OCI-LY7 (cell line): ENCODE measurements at regions not wholly inside any gene's neighbourhood (a gene's known extent, or its start where the extent isn't known, plus 50 kb on each side); places are given as distances from the start of the nearest gene placed in this dataset.

Experiments used
- BruUV-seq: library from RNA; stranded (reverse); fragments of 400-500 nt; replicated peaks from 2 replicates; lab custom pipeline; 2021; lab: Mats Ljungman, UMichigan
- CTCF ChIA-PET: fragments of 300-600 bp; sonication (Branson Sonifier 250); formaldehyde crosslinking; loops from one replicate; lab custom pipeline; 2022; ENCODE audit warnings: antibody characterized with exemption; ENCODE audit not compliant: unreplicated experiment; lab: Charles Lee
- POLR2A ChIA-PET: fragments of 300-600 bp; sonication (Branson Sonifier 250); formaldehyde crosslinking; loops from one replicate; lab custom pipeline; 2022; ENCODE audit warnings: antibody characterized with exemption; lab: Charles Lee
- DNase-seq: peaks from one replicate; pipeline ENCODE4 v3.0.0-alpha.2; 2015; ENCODE audit warnings: low spot score
- H2AFZ ChIP-seq: fragments of 200-600 bp; sonication (generic), shearing (Covaris generic); 2 replicates; pipeline ENCODE4 v1.6.1; 2014; ENCODE audit warnings: mild to moderate bottlenecking, antibody characterized with exemption, low read length, moderate library complexity
- H3K27ac ChIP-seq: fragments of 200-600 bp; sonication (generic); 2 replicates; pipeline ENCODE4 v1.5.1; 2014; ENCODE audit warnings: mixed run types, low read depth, mild to moderate bottlenecking, moderate library complexity, low read length, inconsistent platforms; ENCODE audit not compliant: poor library complexity, severe bottlenecking
- H3K36me3 ChIP-seq: fragments of 200-600 bp; sonication (generic); 2 replicates; pipeline ENCODE4 v1.6.1; 2014; ENCODE audit warnings: mild to moderate bottlenecking, antibody characterized with exemption, low read length, moderate library complexity, mixed read lengths; ENCODE audit not compliant: insufficient read depth
- H3K4me1 ChIP-seq: fragments of 200-600 bp; sonication (generic); 2 replicates; pipeline ENCODE4 v1.5.1; 2014; ENCODE audit warnings: mild to moderate bottlenecking, low read length; ENCODE audit not compliant: insufficient read depth, poor library complexity, severe bottlenecking
- H3K4me2 ChIP-seq: fragments of 200-600 bp; sonication (generic); 2 replicates; pipeline ENCODE4 v1.6.1; 2014; ENCODE audit warnings: mild to moderate bottlenecking, low read length
- H3K4me3 ChIP-seq: fragments of 200-600 bp; sonication (generic); 2 replicates; pipeline ENCODE4 v1.5.1; 2014; ENCODE audit warnings: mild to moderate bottlenecking, low read depth, low read length; ENCODE audit not compliant: poor library complexity, severe bottlenecking
- H3K79me2 ChIP-seq: fragments of 200-600 bp; sonication (generic); 2 replicates; pipeline ENCODE4 v1.6.1; 2016; ENCODE audit warnings: low read depth, mild to moderate bottlenecking, low read length, moderate library complexity, mixed read lengths; ENCODE audit not compliant: insufficient read depth
- H3K9me2 ChIP-seq: fragments of 200-600 bp; sonication (generic); 2 replicates; pipeline ENCODE4 v1.6.1; 2016; ENCODE audit warnings: mild to moderate bottlenecking, low read length, mixed read lengths; ENCODE audit not compliant: insufficient read depth
- H3K9me3 ChIP-seq: fragments of 200-600 bp; sonication (generic); 2 replicates; pipeline ENCODE4 v1.6.1; 2014; ENCODE audit warnings: mild to moderate bottlenecking, mixed run types, low read length, mixed read lengths
- H4K20me1 ChIP-seq: fragments of 200-600 bp; sonication (generic); 2 replicates; pipeline ENCODE4 v1.6.1; 2014; ENCODE audit warnings: mild to moderate bottlenecking, antibody characterized with exemption, low read length, moderate library complexity, mixed read lengths; ENCODE audit not compliant: insufficient read depth
- EZH2phosphoT487 ChIP-seq: fragments of 200-600 bp; sonication (generic); IDR thresholded peaks from 2 replicates; pipeline ENCODE4 v1.6.1; 2018; ENCODE audit warnings: low read depth, borderline replicate concordance, mild to moderate bottlenecking, mixed run types, antibody characterized with exemption, low read length, moderate library complexity, mixed read lengths
- intact Hi-C: fragments of 100-400 bp; cut with micrococcal nuclease; formaldehyde crosslinking; loops from one replicate; pipeline ENCODE4 v1.10.0; 2022; ENCODE audit not compliant: unreplicated experiment
- TF ChIP-seq, protein P1 (sequence below): fragments of 200-600 bp; sonication (generic); conservative IDR thresholded peaks from 2 replicates; pipeline ENCODE4 v1.5.1; 2014; ENCODE audit warnings: mild to moderate bottlenecking, antibody characterized with exemption, low read length, moderate library complexity, mixed read lengths

DNA sequence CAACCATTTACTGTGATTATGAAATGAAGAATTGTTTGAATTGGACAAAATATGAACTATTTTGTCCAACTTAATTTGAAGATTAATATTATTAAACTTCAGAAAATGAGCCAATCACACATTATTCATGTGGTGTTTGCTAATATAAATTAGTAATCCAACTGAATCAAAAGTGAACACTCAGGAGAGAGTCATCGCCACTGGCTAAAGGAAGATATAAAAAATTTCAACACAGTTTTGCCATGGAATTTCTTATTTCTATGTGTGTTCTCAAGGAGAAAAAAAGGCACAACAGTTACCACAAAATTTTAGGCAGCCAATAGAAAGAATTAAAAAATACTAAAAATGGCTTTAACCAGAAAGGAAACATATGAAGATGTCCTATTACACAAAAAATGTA, 2683.8 kb downstream of the PCDH9 start:
- intact Hi-C loops: no loop called here
- POLR2A ChIA-PET: no interaction called here
- H3K9me2 ChIP-seq: no peaks in the 10 kb centered on the region
- H4K20me1 ChIP-seq: no peaks in the 10 kb centered on the region
- DNase-seq: no peak
- no peaks in the 10 kb centered on the region for H3K9me3 ChIP-seq
- H3K4me2 ChIP-seq: no peak overlapping the region
- H3K4me3 ChIP-seq: no peak overlapping the region
- H3K4me1 ChIP-seq: no peaks in the 10 kb centered on the region
- no peak overlapping the region for H3K27ac ChIP-seq
- no peaks in the 10 kb centered on the region for H3K36me3 ChIP-seq
- CTCF ChIA-PET: no interaction called here
- TF ChIP-seq, protein P1, sequence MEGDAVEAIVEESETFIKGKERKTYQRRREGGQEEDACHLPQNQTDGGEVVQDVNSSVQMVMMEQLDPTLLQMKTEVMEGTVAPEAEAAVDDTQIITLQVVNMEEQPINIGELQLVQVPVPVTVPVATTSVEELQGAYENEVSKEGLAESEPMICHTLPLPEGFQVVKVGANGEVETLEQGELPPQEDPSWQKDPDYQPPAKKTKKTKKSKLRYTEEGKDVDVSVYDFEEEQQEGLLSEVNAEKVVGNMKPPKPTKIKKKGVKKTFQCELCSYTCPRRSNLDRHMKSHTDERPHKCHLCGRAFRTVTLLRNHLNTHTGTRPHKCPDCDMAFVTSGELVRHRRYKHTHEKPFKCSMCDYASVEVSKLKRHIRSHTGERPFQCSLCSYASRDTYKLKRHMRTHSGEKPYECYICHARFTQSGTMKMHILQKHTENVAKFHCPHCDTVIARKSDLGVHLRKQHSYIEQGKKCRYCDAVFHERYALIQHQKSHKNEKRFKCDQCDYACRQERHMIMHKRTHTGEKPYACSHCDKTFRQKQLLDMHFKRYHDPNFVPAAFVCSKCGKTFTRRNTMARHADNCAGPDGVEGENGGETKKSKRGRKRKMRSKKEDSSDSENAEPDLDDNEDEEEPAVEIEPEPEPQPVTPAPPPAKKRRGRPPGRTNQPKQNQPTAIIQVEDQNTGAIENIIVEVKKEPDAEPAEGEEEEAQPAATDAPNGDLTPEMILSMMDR: no peak
- TF ChIP-seq EZH2phosphoT487: no peak
- no TSS peak for BruUV-seq
- no peaks in the 10 kb centered on the region for H3K79me2 ChIP-seq
- no peak overlapping the region for H2AFZ ChIP-seq

DNA sequence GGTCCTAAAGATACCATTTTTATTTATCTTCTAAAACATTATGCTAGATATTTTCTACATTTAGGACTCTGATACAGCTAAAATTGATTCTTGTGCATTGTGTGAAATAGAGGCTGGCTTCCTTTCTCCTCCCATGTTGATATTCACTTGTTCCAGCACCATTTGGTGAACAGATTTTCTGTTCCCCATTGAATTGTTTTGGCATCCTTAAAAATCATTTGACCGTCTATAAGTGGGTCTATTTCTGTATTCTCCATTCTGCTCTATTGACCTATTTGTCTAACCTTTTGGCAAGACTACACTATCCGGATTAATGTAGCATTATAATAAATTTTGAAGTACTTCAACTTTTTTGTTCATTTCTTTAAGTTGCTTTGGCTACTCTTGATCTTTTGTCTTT, 2689.2 kb downstream of the PCDH9 start:
- ChIA-PET CTCF (no interaction called here), POLR2A (no interaction called here)
- no peaks in the 10 kb centered on the region for H3K79me2 ChIP-seq
- TF ChIP-seq, protein P1: no peak
- TF ChIP-seq EZH2phosphoT487: no peak
- no TSS peak for BruUV-seq
- H3K9me2 ChIP-seq: no peaks in the 10 kb centered on the region
- no peaks in the 10 kb centered on the region for H3K36me3 ChIP-seq
- H2AFZ ChIP-seq: no peak overlapping the region
- H3K4me2 ChIP-seq: no peak overlapping the region
- H3K27ac ChIP-seq: no peak overlapping the region
- no peak for DNase-seq
- H3K9me3 ChIP-seq: no peaks in the 10 kb centered on the region
- H3K4me3 ChIP-seq: no peak overlapping the region
- H4K20me1 ChIP-seq: no peaks in the 10 kb centered on the region
- no peaks in the 10 kb centered on the region for H3K4me1 ChIP-seq
- intact Hi-C loops: no loop called here

DNA sequence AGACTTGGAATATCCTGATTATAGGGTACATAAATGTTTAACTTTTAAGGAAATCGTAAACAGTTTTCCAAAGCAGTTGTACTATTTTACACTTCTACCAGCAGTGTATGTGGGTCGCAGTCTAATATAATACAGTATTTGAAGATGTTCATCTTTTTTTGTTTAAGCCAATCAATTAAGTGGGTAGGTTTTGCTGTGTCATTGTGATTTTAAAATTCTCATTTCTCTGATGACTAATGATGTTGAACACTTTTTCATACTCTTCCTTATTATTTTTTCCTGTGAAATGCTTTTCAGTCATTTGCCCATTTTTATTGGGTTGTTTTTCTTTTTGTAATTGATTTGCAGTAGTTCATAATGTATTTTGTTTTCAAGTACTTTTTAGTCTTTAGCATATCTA, 2689.7 kb downstream of the PCDH9 start:
- Histone ChIP-seq H3K4me3 (no peak overlapping the region), H3K4me2 (no peak overlapping the region), H3K4me1 (no peaks in the 10 kb centered on the region), H3K79me2 (no peaks in the 10 kb centered on the region), H3K36me3 (no peaks in the 10 kb centered on the region), H4K20me1 (no peaks in the 10 kb centered on the region), H3K9me2 (no peaks in the 10 kb centered on the region), H3K9me3 (no peaks in the 10 kb centered on the region), H3K27ac (no peak overlapping the region), H2AFZ (no peak overlapping the region)
- intact Hi-C loops: no loop called here
- DNase-seq: no peak
- CTCF ChIA-PET: no interaction called here
- BruUV-seq: no TSS peak
- no peak for TF ChIP-seq EZH2phosphoT487
- TF ChIP-seq, protein P1: no peak
- POLR2A ChIA-PET: no interaction called here
